ENCODE measurements at regions not wholly inside any gene's neighbourhood (a gene's known extent, or its start where the extent isn't known, plus 50 kb on each side); places are given as distances from the start of the nearest gene placed in this dataset.

DNA sequence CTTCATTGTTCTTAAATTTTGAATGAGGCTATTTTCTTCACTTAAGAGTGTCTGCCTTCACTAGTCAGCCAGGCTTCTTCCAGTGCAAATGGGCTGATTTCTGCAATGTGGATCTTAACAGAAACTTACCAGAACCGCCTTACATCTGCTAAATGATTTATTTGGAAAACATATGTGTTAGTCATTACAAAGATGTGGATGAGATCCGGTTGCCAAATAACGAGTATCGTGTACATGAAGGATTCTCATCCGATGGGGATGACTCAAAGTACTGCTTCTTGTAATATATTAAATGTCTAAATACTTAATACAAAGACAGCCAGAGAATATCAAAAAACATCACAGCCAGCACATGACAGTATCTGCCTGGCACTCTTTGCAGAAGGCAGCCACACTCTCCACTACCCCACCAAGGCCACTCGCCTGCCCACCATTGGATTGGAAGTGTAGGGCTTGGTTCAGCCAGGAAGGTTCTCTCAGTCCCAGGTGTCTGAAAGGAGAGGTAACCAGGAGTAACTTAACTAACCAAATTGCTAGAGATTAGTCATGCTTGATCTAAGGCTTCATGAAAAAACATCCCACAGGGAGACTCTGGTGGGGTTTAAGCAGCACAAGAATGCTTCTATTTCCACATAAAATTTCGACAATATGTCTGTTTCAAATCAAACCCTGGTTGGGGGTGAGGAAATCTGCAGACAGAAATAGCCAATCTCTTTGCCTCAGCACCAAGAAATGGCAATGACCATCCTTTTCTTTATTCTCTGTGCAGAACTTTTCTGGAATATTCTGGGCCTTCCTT is 174.8 kb downstream of the GADD45G start:
- DNase-seq (no peak), ATAC-seq (no peak)
- Mint-ChIP-seq H3K4me3 (no peak overlapping the region), H3K27ac (no peak overlapping the region), H3K4me1 (peaks cover 11% of the 10 kb centered on the region), H3K36me3 (ENCODE audit: low read depth) (no peaks in the 10 kb centered on the region), H3K27me3 (peaks cover 3% of the 10 kb centered on the region), H3K9me3 (no peaks in the 10 kb centered on the region)

DNA sequence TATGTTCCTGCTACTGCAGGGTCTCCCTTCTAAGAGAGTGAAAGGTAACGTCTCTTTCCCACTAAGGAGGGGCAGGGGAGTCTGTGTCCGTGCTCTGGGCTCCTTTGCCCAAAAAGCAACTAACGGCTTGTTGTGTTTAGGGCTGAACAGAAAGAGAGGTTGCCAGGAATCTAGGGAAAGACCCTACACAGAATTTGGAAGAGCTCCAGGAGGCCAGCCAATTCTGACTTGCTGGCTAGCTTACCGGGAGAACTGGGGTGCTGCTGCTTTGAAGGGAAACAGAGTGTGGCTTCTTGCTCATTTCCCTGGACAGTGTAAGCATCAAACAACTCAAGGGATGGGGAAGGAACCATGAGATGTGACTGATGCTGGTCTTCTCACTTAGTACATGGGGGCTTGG is 176.1 kb downstream of the GADD45G start:
- Mint-ChIP-seq H3K27ac (no peak overlapping the region), H3K27me3 (peaks cover 5% of the 10 kb centered on the region), H3K9me3 (no peaks in the 10 kb centered on the region), H3K36me3 (ENCODE audit: low read depth) (no peaks in the 10 kb centered on the region), H3K4me3 (no peak overlapping the region), H3K4me1 (peaks cover 11% of the 10 kb centered on the region)
- DNase-seq = no peak
- no peak for ATAC-seq

DNA sequence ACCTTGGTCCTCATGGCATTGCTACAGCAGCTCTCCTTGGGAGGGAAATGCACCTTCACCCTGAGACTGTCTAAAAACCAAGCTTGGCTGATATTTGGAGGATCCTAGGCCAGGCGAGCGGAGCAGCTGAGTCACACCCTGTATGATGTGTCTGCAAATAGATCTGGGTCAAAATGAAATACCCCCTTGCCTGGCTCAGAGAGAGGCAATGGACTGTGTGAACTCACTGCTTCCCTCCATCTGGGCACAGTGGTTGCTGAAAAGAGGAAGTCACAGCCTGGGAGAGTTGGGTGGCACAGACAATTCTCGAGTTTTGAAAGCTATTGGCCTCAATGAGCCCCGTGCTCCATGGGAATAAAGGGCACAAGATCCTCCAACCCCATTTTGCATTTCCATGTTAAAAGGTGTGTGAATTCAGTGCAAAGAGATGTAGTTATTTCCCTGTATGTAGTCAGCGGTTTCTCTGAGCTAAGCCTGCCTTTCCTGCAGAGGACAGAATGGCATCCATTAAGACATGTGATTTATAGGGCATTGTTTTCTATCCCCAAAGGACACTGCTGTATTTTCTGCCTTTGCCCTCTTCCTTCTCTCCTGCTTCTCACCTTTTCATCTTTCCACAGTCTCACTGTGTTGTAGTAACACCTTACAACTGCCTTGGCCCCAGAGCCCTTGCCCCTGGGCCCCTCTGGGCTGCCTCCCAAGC is 177.2 kb downstream of the GADD45G start:
- ATAC-seq (peak; percentile 99), DNase-seq (peak; percentile 42)
- H3K27me3 Mint-ChIP-seq = peaks cover 10% of the 10 kb centered on the region
- no peaks in the 10 kb centered on the region for H3K9me3 Mint-ChIP-seq
- no peak overlapping the region for H3K4me3 Mint-ChIP-seq
- peak overlapping the region; percentile 22 for H3K27ac Mint-ChIP-seq
- no peaks in the 10 kb centered on the region for H3K36me3 Mint-ChIP-seq (ENCODE audit: low read depth)
- H3K4me1 Mint-ChIP-seq = peaks cover 11% of the 10 kb centered on the region

DNA sequence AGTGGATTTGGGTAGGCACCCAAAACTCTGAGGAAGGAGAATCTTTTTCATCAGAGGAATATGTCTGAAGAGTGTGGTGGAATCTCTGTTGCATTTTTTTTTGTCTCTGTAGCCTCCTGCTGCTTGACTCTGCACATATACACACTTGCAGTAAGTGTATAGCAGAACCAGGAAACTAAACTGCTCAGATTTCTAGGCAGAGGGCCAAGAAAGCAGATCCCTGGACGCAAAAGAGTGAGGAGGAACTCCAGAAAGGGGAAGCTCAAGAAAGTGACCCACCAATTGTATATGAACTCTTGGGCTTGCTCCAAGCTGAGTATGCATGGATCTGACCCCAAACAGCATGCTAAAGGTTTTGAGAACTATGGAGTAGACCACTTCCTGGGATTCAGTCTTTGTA is 181.8 kb downstream of the GADD45G start:
- peaks cover 8% of the 10 kb centered on the region for H3K27me3 Mint-ChIP-seq
- no peak overlapping the region for H3K27ac Mint-ChIP-seq
- H3K36me3 Mint-ChIP-seq (ENCODE audit: low read depth) = no peaks in the 10 kb centered on the region
- peaks cover 9% of the 10 kb centered on the region for H3K4me1 Mint-ChIP-seq
- DNase-seq = no peak
- no peaks in the 10 kb centered on the region for H3K9me3 Mint-ChIP-seq
- ATAC-seq = no peak
- no peak overlapping the region for H3K4me3 Mint-ChIP-seq

DNA sequence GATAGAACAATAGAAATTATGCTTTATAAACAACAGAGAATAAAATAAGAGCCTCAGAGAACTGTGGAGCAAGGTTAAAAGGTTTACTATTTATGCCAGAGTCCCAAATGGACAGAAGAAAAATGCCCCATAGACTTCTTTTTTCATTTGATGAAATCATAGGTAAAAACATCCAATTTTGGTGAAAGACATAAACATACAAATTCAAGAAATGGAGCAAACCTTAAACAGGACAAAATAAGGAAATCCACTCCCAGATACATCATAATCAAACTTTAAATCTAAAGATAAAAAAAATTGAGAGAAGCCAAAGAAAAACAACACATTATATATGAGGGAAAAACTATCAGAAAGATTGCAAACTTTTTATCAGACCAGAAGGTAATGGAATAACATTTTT is 182.8 kb downstream of the GADD45G start:
- Mint-ChIP-seq H3K36me3 (ENCODE audit: low read depth) (no peaks in the 10 kb centered on the region), H3K4me3 (no peak overlapping the region), H3K9me3 (no peaks in the 10 kb centered on the region), H3K27ac (no peak overlapping the region), H3K27me3 (peaks cover 8% of the 10 kb centered on the region), H3K4me1 (no peaks in the 10 kb centered on the region)
- DNase-seq = no peak
- ATAC-seq = no peak

DNA sequence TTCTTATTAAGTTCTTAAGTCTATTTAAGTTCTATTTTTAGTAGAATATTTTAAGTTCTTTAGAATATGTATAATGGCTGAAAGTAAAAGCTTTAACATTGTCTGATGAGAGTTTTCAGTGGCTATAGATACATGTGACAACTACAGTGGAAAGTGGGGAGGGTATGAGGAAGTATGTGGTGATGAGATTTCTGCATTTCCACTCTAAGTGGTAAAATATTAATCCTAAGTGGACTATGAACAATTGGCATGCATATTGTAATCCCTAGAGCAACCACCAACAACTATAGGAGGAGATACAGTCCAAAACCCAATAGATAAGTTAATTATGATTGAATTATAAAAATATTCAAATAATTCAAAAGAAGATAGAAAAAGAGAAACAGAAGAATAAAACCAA is 183.6 kb downstream of the GADD45G start:
- H3K27ac Mint-ChIP-seq = no peak overlapping the region
- ATAC-seq = no peak

DNA sequence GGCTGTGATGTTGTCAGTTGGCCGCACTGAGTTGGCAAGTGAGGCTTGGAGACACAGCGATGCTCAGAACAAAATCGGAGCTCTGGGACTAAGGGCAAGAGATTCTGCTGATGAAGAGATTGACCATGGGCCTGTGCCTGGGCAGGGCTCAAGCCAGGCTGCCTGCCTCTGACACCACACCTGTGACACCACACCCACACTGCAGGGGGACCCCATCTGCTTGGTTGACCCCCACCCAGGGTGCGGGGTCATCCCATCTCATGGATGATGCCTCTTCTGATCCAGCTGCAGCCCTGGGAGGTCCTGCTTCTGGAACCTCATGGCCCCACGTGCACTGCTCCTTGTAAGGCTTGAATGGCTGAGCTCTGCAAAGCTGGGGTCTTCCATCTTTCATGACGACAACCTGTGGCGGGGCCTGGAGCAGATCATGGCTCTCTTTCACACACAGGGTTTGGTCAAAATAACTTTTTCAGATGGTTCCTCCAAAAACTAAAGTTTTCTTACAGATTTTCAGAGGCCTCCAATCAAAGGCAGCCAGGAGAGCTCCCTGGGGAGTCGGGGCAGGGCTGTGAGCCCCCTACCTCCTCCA is 185.2 kb downstream of the GADD45G start:
- no peaks in the 10 kb centered on the region for H3K9me3 Mint-ChIP-seq
- no peak for DNase-seq
- H3K27me3 Mint-ChIP-seq = peaks cover 7% of the 10 kb centered on the region
- H3K27ac Mint-ChIP-seq = no peak overlapping the region
- H3K36me3 Mint-ChIP-seq (ENCODE audit: low read depth) = no peaks in the 10 kb centered on the region
- ATAC-seq = no peak
- no peaks in the 10 kb centered on the region for H3K4me1 Mint-ChIP-seq
- no peak overlapping the region for H3K4me3 Mint-ChIP-seq

More for the DNA sequence above, 183.6 kb downstream of the GADD45G start:
- DNase-seq = no peak
- no peaks in the 10 kb centered on the region for H3K36me3 Mint-ChIP-seq (ENCODE audit: low read depth)
- H3K4me3 Mint-ChIP-seq = no peak overlapping the region
- H3K9me3 Mint-ChIP-seq = no peaks in the 10 kb centered on the region
- H3K4me1 Mint-ChIP-seq = no peaks in the 10 kb centered on the region
- H3K27me3 Mint-ChIP-seq = peaks cover 7% of the 10 kb centered on the region

DNA sequence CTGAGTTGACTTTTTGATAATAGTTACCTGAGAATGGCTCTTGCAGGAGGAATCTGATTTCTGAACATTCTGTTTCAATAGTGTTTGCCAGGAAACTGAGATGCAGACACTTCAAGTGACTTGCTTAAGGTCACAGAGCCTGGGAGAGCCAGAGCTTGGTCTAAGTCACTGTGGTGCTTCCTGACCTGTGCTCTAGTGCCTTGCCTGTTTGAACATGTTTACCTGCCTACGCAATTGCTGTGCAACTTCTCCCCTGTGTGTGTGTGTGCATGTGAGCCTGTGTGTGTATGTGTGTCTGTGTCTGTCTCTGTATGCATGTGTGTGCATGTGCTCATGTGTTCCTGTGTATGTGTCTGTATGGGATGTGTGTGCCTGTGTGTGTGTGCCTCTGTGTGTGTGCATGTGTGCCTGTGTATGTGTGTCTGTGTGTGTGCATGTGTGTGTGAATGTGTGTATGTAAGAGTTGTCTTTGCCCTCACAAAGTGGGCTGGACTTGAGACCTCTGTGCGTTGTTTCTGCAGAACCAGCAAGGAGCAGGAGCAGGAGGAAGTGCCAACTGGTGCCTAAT is 185.8 kb downstream of the GADD45G start:
- peak; percentile 36 for ATAC-seq
- H3K36me3 Mint-ChIP-seq (ENCODE audit: low read depth) = no peaks in the 10 kb centered on the region
- H3K27ac Mint-ChIP-seq = no peak overlapping the region

DNA sequence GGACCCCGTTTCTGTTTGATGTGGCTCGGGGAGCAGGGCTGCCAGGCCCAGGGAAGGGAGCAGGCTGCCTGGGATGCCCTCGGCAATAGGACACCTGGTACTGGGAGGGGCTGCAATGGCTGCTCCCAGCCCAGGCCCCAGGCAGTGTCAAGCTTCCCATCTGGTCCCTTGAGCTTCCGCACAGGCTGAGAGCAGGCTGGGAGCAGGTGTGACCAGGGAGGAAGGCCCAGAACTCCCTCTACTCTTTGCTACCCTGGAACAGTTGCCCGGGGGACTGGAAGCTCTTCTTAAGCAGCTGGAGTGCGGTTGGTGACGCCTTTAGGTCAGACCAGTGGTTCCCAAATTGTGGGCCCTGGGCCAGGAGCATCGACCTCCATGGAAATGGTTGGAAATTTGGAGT is 186.9 kb downstream of the GADD45G start:
- H3K4me1 Mint-ChIP-seq = no peaks in the 10 kb centered on the region

More for the DNA sequence above, 185.8 kb downstream of the GADD45G start:
- Mint-ChIP-seq H3K4me1 (no peaks in the 10 kb centered on the region), H3K27me3 (peaks cover 7% of the 10 kb centered on the region), H3K4me3 (no peak overlapping the region), H3K9me3 (no peaks in the 10 kb centered on the region)
- no peak for DNase-seq

DNA sequence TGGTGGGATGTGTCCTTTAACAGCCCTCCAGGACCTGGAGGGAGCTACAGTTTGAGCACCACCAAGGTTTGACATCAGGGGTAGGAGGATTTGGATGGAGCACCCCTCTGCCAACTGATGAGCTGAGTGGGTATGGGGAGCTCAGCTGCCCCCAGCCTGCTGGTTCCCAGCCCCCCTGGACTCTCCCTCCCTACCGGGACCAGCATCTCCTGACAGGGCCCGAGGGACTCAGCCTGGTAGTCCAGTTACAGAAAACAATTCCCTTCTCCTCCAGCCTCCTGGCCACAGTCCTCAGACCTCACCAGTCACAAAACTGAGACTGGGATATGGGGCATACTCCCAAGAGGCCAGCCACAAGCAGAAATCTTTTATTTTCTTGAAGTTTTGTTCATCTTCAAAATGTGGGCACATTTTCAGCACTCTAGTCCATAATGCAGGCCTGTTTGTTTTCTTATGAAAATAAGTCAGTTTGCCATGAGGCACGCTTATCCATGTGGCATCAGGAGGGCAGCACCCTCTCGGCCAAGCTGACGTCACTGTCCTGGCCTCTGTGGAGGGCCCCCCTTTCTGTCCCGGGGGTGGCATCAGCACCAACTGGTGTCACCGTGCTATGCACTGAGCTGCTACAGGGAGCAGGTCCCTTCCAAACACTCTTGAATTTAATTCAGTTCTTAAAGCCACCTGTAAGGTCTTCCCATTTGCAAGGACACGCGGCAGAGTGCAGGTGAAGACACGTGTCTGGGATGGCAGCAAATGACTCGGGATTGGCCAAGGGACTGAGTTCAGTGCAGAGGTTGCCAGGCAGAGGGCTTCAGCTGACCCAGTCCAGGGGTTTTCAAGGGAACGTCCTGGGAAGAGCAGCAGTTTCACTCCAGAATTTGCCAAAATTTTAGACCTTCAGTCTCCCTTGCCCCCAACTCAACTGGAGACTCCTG is 187.6 kb downstream of the GADD45G start:
- Mint-ChIP-seq H3K9me3 (no peaks in the 10 kb centered on the region), H3K27me3 (no peaks in the 10 kb centered on the region), H3K4me3 (no peak overlapping the region), H3K36me3 (ENCODE audit: low read depth) (no peaks in the 10 kb centered on the region), H3K27ac (peak overlapping the region; percentile 63), H3K4me1 (no peaks in the 10 kb centered on the region)
- DNase-seq (no peak), ATAC-seq (no peak)

More for the DNA sequence above, 186.9 kb downstream of the GADD45G start:
- no peak overlapping the region for H3K4me3 Mint-ChIP-seq
- H3K27ac Mint-ChIP-seq = no peak overlapping the region
- DNase-seq = no peak
- no peak for ATAC-seq
- H3K27me3 Mint-ChIP-seq = no peaks in the 10 kb centered on the region
- H3K36me3 Mint-ChIP-seq (ENCODE audit: low read depth) = no peaks in the 10 kb centered on the region
- no peaks in the 10 kb centered on the region for H3K9me3 Mint-ChIP-seq

DNA sequence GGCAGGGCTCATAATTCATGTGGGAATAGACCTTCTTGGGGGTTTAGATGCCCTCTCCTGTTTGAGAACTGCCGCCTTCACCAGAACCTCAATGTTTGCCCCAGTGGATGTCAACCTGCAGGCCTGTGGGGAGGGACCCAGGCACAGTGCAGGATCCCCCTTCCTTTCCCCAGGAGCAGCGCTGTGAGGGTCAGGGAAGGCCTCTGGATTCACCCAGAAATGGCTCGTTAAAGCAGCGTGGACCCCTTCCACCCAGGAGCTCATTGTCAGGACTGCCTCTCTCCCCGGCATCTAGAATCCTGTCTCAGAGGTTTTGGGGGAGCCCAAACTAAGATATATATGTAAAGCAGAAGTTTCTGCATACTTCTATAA is 188.3 kb downstream of the GADD45G start:
- ATAC-seq = no peak
- no peak overlapping the region for H3K27ac Mint-ChIP-seq
- no peaks in the 10 kb centered on the region for H3K9me3 Mint-ChIP-seq
- H3K27me3 Mint-ChIP-seq = no peaks in the 10 kb centered on the region
- DNase-seq = no peak
- H3K36me3 Mint-ChIP-seq (ENCODE audit: low read depth) = no peaks in the 10 kb centered on the region
- H3K4me1 Mint-ChIP-seq = no peaks in the 10 kb centered on the region
- H3K4me3 Mint-ChIP-seq = no peak overlapping the region

DNA sequence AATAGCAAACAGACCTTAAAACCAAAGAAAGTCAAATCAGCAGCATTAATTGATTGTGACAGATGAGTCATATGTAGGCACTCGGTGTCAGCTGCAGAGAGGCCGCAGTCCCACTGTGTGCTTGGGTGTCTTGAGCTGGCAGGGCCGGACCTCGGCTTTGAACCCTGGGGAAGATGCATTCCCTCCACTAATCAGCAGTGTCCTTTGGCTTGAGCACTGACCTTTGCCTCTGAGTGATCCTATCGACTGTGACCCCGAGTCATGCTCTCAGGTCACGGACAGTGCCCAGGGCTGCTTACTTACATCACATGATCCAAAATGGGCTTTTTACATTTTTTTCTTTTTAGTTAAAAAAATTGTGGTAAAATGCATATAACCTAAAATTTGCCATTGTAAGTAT is 188.7 kb downstream of the GADD45G start:
- DNase-seq (no peak), ATAC-seq (no peak)
- no peaks in the 10 kb centered on the region for H3K4me1 Mint-ChIP-seq
- no peak overlapping the region for H3K4me3 Mint-ChIP-seq
- no peaks in the 10 kb centered on the region for H3K27me3 Mint-ChIP-seq
- H3K9me3 Mint-ChIP-seq = no peaks in the 10 kb centered on the region
- no peak overlapping the region for H3K27ac Mint-ChIP-seq
- H3K36me3 Mint-ChIP-seq (ENCODE audit: low read depth) = no peaks in the 10 kb centered on the region

DNA sequence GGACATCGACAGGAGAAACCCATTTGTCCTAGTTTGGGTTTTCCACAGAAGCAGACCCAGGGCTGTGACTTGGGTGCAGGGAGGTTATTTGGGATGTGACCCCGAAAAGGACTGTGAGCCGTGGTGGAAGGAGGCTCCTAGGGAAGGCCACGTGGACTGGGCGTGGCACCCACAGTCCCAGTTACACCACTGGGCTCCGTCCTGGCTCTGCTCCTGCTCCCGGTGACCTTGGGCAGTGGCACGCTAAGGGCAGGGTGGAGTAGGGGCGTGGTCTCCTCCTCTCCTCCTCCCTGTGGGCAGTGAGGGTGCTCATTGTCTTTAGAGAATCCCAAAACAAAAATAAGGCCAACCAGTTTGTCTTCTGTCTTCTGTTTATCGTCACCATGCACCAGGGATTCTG is 190.1 kb downstream of the GADD45G start:
- Mint-ChIP-seq H3K36me3 (ENCODE audit: low read depth) (no peaks in the 10 kb centered on the region), H3K4me1 (no peaks in the 10 kb centered on the region), H3K4me3 (no peak overlapping the region), H3K27me3 (no peaks in the 10 kb centered on the region), H3K9me3 (no peaks in the 10 kb centered on the region), H3K27ac (no peak overlapping the region)
- DNase-seq (no peak), ATAC-seq (no peak)

DNA sequence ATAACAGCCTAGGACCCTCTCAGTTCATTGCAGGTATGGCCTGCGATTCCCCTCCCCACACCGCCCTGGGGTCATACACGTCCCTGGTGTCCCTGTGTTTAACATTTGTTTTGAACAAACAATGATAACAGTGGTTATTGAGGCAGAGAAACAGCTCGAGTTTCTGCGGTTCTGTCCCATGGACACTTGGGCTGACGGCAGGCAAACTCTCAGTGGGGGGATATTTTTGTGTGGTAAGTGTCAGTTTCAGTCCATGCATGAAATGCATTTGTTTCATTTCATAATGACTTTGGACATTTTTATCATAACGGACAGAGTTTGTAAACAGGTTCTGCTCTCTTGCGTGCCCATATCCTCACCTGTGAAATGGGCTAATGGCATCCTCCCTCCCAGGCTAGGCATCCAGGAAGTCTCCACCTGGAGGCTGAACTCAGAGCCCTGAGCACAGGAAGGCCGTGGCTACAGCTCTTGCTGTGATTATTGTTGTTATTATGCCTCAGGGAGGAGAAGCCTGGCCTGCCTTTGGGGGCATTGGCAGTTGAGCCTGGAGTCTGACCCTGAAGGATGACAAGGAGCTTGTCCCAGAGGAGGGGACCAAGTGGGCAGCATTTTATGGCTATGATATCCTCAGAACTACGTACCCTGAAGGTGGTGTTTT is 190.9 kb downstream of the GADD45G start:
- Mint-ChIP-seq H3K27ac (no peak overlapping the region), H3K4me1 (no peaks in the 10 kb centered on the region), H3K27me3 (no peaks in the 10 kb centered on the region), H3K9me3 (no peaks in the 10 kb centered on the region), H3K36me3 (ENCODE audit: low read depth) (no peaks in the 10 kb centered on the region), H3K4me3 (no peak overlapping the region)
- ATAC-seq (no peak), DNase-seq (no peak)

Measured in activated naive CD8-positive, alpha-beta T cell treated with anti-CD3 and anti-CD28 coated beads, Interleukin-2, amount 50 U/mL, for 24 hours (primary cell).